GM12878 (cell line): ENCODE measurements at regions not wholly inside any gene's neighbourhood (a gene's known extent, or its start where the extent isn't known, plus 50 kb on each side); places are given as distances from the start of the nearest gene placed in this dataset.

ENCODE experiments used
- POLR2A ChIP-seq: IDR thresholded peaks from 2 replicates; pipeline ENCODE4 v1.6.1; 2011; ENCODE audit warnings: low read depth, mild to moderate bottlenecking, low read length
- RCOR1 ChIP-seq: conservative IDR thresholded peaks from 2 replicates; pipeline ENCODE4 v1.6.1; 2012; ENCODE audit warnings: low read depth, low read length, improper control_type of control experiment
- SMC3 ChIP-seq: IDR thresholded peaks from 2 replicates; pipeline ENCODE4 v1.6.1; 2011; ENCODE audit warnings: low read length, improper control_type of control experiment, borderline replicate concordance
- TF ChIP-seq, protein P1 (sequence below): fragments of 450-650 bp; conservative IDR thresholded peaks from 2 replicates; pipeline ENCODE4 v1.6.1; 2017; ENCODE audit warnings: mild to moderate bottlenecking, moderate library complexity
- TF ChIP-seq, protein P2 (sequence below): IDR thresholded peaks from 2 replicates; pipeline ENCODE4 v1.6.1; 2012; ENCODE audit warnings: low read depth, low read length, improper control_type of control experiment
- TF ChIP-seq, protein P3 (sequence below): IDR thresholded peaks from 2 replicates; pipeline ENCODE4 v1.6.1; 2012; ENCODE audit warnings: mild to moderate bottlenecking, low read depth, low read length

DNA sequence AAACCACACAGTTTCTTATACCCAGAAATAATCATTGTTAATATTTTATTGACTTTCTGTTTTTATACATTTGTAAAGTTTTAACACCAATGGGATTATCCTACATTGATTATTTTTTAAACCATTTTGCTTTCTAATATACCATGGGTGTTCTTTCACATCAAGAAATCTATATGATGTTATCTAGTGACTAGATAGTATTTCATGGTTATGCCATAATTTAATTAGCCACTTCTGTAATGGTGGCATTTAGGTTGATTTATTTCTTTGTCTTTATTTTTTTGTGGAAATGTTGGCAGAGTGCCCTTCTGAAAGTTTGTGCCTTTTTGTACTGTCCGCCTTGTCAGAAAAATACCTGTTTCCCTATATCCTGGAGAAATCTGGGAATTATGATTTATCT is 193.3 kb downstream of the CEP135 start:
- TF ChIP-seq RCOR1 (no peak), POLR2A (no peak), SMC3 (no peak)
- TF ChIP-seq, protein P1, sequence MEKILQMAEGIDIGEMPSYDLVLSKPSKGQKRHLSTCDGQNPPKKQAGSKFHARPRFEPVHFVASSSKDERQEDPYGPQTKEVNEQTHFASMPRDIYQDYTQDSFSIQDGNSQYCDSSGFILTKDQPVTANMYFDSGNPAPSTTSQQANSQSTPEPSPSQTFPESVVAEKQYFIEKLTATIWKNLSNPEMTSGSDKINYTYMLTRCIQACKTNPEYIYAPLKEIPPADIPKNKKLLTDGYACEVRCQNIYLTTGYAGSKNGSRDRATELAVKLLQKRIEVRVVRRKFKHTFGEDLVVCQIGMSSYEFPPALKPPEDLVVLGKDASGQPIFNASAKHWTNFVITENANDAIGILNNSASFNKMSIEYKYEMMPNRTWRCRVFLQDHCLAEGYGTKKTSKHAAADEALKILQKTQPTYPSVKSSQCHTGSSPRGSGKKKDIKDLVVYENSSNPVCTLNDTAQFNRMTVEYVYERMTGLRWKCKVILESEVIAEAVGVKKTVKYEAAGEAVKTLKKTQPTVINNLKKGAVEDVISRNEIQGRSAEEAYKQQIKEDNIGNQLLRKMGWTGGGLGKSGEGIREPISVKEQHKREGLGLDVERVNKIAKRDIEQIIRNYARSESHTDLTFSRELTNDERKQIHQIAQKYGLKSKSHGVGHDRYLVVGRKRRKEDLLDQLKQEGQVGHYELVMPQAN, result no peak
- TF ChIP-seq, protein P2, sequence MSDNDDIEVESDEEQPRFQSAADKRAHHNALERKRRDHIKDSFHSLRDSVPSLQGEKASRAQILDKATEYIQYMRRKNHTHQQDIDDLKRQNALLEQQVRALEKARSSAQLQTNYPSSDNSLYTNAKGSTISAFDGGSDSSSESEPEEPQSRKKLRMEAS, result no peak
- TF ChIP-seq, protein P3, sequence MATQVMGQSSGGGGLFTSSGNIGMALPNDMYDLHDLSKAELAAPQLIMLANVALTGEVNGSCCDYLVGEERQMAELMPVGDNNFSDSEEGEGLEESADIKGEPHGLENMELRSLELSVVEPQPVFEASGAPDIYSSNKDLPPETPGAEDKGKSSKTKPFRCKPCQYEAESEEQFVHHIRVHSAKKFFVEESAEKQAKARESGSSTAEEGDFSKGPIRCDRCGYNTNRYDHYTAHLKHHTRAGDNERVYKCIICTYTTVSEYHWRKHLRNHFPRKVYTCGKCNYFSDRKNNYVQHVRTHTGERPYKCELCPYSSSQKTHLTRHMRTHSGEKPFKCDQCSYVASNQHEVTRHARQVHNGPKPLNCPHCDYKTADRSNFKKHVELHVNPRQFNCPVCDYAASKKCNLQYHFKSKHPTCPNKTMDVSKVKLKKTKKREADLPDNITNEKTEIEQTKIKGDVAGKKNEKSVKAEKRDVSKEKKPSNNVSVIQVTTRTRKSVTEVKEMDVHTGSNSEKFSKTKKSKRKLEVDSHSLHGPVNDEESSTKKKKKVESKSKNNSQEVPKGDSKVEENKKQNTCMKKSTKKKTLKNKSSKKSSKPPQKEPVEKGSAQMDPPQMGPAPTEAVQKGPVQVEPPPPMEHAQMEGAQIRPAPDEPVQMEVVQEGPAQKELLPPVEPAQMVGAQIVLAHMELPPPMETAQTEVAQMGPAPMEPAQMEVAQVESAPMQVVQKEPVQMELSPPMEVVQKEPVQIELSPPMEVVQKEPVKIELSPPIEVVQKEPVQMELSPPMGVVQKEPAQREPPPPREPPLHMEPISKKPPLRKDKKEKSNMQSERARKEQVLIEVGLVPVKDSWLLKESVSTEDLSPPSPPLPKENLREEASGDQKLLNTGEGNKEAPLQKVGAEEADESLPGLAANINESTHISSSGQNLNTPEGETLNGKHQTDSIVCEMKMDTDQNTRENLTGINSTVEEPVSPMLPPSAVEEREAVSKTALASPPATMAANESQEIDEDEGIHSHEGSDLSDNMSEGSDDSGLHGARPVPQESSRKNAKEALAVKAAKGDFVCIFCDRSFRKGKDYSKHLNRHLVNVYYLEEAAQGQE, result no peak
